ENCODE measurements at regions not wholly inside any gene's neighbourhood (a gene's known extent, or its start where the extent isn't known, plus 50 kb on each side); places are given as distances from the start of the nearest gene placed in this dataset.

- TF ChIP-seq, protein P1, sequence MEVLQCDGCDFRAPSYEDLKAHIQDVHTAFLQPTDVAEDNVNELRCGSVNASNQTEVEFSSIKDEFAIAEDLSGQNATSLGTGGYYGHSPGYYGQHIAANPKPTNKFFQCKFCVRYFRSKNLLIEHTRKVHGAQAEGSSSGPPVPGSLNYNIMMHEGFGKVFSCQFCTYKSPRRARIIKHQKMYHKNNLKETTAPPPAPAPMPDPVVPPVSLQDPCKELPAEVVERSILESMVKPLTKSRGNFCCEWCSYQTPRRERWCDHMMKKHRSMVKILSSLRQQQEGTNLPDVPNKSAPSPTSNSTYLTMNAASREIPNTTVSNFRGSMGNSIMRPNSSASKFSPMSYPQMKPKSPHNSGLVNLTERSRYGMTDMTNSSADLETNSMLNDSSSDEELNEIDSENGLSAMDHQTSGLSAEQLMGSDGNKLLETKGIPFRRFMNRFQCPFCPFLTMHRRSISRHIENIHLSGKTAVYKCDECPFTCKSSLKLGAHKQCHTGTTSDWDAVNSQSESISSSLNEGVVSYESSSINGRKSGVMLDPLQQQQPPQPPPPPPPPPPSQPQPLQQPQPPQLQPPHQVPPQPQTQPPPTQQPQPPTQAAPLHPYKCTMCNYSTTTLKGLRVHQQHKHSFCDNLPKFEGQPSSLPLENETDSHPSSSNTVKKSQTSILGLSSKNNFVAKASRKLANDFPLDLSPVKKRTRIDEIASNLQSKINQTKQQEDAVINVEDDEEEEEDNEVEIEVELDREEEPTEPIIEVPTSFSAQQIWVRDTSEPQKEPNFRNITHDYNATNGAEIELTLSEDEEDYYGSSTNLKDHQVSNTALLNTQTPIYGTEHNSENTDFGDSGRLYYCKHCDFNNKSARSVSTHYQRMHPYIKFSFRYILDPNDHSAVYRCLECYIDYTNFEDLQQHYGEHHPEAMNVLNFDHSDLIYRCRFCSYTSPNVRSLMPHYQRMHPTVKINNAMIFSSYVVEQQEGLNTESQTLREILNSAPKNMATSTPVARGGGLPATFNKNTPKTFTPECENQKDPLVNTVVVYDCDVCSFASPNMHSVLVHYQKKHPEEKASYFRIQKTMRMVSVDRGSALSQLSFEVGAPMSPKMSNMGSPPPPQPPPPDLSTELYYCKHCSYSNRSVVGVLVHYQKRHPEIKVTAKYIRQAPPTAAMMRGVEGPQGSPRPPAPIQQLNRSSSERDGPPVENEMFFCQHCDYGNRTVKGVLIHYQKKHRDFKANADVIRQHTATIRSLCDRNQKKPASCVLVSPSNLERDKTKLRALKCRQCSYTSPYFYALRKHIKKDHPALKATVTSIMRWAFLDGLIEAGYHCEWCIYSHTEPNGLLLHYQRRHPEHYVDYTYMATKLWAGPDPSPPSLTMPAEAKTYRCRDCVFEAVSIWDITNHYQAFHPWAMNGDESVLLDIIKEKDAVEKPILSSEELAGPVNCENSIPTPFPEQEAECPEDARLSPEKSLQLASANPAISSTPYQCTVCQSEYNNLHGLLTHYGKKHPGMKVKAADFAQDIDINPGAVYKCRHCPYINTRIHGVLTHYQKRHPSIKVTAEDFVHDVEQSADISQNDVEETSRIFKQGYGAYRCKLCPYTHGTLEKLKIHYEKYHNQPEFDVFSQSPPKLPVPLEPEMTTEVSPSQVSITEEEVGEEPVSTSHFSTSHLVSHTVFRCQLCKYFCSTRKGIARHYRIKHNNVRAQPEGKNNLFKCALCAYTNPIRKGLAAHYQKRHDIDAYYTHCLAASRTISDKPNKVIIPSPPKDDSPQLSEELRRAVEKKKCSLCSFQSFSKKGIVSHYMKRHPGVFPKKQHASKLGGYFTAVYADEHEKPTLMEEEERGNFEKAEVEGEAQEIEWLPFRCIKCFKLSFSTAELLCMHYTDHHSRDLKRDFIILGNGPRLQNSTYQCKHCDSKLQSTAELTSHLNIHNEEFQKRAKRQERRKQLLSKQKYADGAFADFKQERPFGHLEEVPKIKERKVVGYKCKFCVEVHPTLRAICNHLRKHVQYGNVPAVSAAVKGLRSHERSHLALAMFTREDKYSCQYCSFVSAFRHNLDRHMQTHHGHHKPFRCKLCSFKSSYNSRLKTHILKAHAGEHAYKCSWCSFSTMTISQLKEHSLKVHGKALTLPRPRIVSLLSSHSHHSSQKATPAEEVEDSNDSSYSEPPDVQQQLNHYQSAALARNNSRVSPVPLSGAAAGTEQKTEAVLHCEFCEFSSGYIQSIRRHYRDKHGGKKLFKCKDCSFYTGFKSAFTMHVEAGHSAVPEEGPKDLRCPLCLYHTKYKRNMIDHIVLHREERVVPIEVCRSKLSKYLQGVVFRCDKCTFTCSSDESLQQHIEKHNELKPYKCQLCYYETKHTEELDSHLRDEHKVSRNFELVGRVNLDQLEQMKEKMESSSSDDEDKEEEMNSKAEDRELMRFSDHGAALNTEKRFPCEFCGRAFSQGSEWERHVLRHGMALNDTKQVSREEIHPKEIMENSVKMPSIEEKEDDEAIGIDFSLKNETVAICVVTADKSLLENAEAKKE (CRISPR knock-in tag; IDR thresholded peaks at IDR 0.05) = no peak
- no peak for TF ChIP-seq POLR2AphosphoS5 (IDR thresholded peaks at IDR 0.05; ENCODE audit: low read depth)
These were observed 153.4 kb upstream of the CCDC150 start (continued) for GRCh38 chr2:196486146-196486545.

DNA sequence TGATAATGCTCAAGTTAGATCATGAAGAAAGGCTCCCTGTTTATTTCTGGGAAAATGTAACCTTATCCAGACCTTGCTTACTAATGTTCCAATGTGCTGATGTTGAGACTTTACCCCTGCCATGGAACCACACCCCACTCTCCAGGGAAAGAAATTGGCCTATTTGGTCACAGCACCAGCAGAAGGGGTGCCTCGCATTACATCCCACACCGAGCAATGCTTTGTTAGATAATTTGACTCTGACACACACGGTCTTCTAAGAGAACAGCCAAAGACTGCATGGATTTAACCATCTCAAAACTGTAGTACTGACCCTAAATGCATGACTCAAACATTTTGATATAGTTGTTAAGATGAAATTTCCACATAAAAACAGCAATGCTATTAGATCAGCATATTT lies 152.1 kb upstream of the CCDC150 start:
- ATAC-seq = no peak
- TF ChIP-seq JUNB (IDR thresholded peaks at IDR 0.05; ENCODE audit: unreplicated experiment) (no peak), NANOG (IDR thresholded peaks at IDR 0.05; ENCODE audit: borderline replicate concordance) (no peak), ZNF331 (CRISPR knock-in tag; IDR thresholded peaks at IDR 0.05; ENCODE audit: low read depth) (no peak)
- TF ChIP-seq, protein P2, sequence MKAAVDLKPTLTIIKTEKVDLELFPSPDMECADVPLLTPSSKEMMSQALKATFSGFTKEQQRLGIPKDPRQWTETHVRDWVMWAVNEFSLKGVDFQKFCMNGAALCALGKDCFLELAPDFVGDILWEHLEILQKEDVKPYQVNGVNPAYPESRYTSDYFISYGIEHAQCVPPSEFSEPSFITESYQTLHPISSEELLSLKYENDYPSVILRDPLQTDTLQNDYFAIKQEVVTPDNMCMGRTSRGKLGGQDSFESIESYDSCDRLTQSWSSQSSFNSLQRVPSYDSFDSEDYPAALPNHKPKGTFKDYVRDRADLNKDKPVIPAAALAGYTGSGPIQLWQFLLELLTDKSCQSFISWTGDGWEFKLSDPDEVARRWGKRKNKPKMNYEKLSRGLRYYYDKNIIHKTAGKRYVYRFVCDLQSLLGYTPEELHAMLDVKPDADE (IDR thresholded peaks at IDR 0.05) = no peak
- TF ChIP-seq, protein P1 (CRISPR knock-in tag; IDR thresholded peaks at IDR 0.05) = no peak
- TF ChIP-seq, protein P3, sequence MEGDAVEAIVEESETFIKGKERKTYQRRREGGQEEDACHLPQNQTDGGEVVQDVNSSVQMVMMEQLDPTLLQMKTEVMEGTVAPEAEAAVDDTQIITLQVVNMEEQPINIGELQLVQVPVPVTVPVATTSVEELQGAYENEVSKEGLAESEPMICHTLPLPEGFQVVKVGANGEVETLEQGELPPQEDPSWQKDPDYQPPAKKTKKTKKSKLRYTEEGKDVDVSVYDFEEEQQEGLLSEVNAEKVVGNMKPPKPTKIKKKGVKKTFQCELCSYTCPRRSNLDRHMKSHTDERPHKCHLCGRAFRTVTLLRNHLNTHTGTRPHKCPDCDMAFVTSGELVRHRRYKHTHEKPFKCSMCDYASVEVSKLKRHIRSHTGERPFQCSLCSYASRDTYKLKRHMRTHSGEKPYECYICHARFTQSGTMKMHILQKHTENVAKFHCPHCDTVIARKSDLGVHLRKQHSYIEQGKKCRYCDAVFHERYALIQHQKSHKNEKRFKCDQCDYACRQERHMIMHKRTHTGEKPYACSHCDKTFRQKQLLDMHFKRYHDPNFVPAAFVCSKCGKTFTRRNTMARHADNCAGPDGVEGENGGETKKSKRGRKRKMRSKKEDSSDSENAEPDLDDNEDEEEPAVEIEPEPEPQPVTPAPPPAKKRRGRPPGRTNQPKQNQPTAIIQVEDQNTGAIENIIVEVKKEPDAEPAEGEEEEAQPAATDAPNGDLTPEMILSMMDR (conservative IDR thresholded peaks at IDR 0.05; ENCODE audit: low read depth in 2 of 2) = no peak

More for the DNA sequence above, 152.1 kb upstream of the CCDC150 start:
- no peaks in the 10 kb centered on the region for H3K9me3 Mint-ChIP-seq
- Histone ChIP-seq H3K4me1 (ENCODE audit: insufficient read depth) (no peaks in the 10 kb centered on the region), H3K79me2 (replicated peaks; ENCODE audit: insufficient read depth) (no peaks in the 10 kb centered on the region), H3K9me2 (ENCODE audit: insufficient read depth) (0 out of 2 replicates have a peak, but pooled peaks cover 4% of the 10 kb centered on the region), H3K4me3 (no peak overlapping the region), H3F3A (replicated peaks; ENCODE audit: low read depth) (no peaks in the 10 kb centered on the region), H3K27ac (ENCODE audit: low read depth) (no peak overlapping the region), H2AFZ (no peak overlapping the region), H3K27me3 (ENCODE audit: insufficient read depth) (no peaks in the 10 kb centered on the region), H3K36me3 (ENCODE audit: insufficient read depth) (no peaks in the 10 kb centered on the region), H4K20me1 (replicated peaks; ENCODE audit: insufficient read depth) (no peaks in the 10 kb centered on the region), H3K4me2 (no peak overlapping the region)
- no peak overlapping the region; the same call in 1 of the 2 replicates for H3K27ac Mint-ChIP-seq
- DNase-seq (ENCODE audit: low spot score) = no peak
- H3K4me3 Mint-ChIP-seq = no peak overlapping the region
- no peaks in the 10 kb centered on the region for H3K27me3 Mint-ChIP-seq (ENCODE audit: insufficient read depth, low read depth, poor library complexity)
- peaks cover 14% of the 10 kb centered on the region for H3K4me1 Mint-ChIP-seq
- H3K36me3 Mint-ChIP-seq (ENCODE audit: low read depth) = no peaks in the 10 kb centered on the region

Data from GM23338 (cell line).